Putamen (tissue), 1 donor: ENCODE measurements at regions not wholly inside any gene's neighbourhood (a gene's known extent, or its start where the extent isn't known, plus 50 kb on each side); places are given as distances from the start of the nearest gene placed in this dataset.
"Not testable (repeated sequence)": the region's sequence is repeated elsewhere in the genome, so short reads cannot be mapped to it uniquely, and the experiment has no call there.

ENCODE experiments used
- DNase-seq: peaks from one replicate; pipeline ENCODE4 v3.0.0-alpha.2; 2016; ENCODE audit warnings: low spot score

DNA sequence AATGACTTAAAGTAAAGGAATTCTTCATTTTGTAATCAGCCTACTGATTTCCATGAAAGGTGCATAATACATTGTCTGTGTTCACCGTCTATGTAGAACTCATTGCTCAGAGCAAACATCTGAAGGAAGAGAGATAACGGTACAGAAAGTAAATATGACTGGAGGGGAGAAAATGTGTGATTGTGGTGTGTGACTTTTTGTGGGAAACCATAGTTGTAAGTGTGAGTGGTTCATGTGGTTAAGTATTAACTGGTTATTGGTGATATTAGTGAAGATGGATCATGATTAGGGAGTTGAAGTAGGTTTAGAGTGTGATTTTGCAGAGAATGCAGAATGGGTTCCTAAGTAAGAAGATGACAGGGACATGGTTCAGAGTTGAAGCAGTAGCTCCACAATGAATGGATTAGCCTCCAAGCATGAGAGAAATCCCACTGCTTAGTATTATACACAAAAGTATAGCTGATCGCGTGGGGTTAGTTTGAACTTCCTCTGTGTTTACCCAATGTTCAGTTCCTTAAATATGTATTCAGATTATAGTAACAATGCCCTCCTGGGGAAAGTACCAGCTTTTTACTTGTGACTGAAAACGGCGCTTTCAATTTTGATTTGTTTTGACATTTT, 368.9 kb downstream of the UTRN start:
- DNase-seq: no peak

DNA sequence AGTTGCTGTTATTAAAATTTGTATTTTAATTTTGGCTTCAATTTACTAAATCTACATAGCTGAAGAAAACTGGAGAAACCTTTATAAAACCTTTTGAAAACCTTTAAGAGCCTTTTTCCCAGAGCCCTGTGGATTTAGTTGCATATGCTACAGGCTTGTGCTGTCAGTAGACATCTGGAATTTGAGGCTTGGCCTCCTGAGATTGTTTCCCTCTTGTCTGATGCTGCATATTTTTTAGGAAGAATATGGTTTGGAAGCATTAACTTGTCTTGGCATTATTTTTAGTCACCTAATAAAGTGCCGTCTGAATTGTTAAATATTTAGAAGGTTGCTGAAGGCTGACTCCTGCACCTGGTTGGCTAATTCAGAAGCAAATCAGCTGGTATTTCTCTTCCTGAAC, 369.4 kb downstream of the UTRN start:
- DNase-seq: no peak

DNA sequence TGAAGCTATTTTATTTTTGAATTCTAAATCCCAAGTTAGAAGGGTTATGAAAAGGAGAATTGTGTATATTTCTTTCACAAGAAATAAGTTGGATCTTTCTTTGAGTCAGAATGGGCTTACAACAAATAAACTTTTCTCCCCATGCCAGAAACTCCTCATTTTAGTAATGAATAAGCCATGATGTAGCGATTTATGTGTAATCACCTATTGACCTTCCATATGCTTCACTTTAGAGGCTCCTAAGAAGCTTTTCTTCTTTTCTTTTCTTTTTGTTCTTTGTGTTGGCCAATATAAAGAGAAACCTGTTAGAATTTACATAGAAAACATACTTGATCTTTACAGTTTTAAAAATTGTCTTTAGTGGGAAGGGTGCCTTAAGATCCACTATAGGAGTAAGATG, 370.2 kb downstream of the UTRN start:
- DNase-seq: no peak

DNA sequence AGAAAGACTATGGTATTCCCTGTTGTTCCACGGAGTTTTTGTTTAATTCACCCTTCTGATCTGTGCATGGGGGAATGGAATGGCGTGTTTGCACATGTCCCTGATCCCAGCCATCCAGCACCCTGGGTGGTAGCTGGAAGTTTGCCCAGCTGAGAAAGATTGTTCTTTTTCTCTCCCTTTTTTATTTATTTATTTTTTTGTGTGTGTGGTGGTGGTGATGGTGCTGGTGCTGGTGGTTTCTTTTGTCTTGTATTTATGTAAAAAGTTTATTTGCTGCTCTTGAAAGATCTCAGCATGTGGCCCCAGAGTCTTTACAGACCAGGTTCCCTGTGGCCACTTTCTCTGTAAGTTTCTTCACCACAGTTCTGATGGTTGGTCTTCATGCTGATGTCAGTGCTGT, 372.6 kb downstream of the UTRN start:
- no peak for DNase-seq

DNA sequence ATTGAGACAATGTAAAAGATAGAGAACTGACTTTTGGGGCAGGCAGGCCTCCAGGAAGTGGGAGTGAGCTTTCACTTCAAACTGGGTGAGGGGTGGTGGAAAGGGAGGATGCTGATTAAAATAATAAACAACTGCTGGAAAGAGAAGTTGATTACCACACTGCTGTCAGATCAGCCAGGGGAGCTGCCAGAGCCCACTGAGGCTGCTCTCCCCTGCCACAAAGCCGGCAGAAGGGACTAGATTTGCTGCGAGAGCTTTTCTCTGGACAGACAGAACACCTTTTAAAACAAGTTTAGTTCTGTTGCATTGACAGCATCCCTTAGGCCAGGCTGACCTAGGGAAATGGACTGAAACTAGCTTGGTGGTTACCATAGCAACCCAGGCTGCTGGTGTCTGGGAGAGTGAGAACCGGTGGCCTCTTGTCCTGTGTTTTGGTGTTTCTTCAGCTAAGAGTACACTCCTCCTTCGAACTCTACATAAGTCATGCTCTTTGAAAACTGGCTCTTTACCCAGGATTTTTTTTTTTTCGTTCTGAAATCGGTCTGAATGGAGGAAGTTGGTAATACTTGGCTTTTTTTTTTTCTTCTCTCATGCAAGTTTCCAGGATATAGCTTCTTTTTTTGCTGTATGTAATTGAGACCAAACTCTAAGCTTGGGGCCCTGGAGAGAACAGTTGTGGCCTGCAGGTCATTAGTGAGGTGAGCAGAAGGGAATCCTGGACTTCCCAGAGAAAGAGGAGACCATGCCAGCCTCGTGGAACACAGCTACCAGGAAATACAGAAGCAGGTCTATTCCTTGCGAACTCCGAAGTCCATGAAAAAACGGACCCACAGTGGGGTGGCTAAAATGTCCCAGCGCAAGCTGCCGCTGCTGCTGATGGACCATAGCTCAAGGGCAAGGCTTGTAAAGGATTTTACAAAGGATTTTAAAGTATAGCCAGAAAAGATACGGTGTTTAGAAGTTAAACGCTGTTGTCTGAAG, 374.4 kb downstream of the UTRN start:
- no peak for DNase-seq

DNA sequence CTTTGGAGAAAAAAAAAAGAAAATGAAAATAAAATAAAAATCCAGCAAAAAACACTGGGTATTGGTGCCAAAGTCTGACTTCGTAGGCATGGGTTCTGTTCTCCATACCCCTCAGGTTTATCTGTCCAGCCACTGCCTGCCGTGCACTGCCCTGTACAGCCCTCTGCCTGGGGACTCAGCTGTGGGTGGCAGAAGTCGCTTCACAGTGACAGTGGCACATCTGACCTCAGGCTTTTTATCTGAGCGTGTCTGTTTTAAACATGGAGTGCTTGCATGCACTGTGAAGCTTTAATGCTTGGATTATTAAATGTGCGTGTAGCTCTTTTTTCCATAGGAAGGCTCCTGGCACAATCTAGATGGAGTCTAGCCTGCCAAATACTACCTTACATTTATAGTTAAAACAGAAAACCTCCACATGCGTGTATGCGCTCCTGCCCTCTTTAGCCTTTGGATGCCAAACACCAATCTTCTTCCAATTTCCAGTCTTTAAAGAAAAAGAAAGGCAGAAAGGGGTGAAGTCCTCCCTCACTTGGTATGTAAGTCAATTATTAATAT, 375.5 kb downstream of the UTRN start:
- DNase-seq: no peak

DNA sequence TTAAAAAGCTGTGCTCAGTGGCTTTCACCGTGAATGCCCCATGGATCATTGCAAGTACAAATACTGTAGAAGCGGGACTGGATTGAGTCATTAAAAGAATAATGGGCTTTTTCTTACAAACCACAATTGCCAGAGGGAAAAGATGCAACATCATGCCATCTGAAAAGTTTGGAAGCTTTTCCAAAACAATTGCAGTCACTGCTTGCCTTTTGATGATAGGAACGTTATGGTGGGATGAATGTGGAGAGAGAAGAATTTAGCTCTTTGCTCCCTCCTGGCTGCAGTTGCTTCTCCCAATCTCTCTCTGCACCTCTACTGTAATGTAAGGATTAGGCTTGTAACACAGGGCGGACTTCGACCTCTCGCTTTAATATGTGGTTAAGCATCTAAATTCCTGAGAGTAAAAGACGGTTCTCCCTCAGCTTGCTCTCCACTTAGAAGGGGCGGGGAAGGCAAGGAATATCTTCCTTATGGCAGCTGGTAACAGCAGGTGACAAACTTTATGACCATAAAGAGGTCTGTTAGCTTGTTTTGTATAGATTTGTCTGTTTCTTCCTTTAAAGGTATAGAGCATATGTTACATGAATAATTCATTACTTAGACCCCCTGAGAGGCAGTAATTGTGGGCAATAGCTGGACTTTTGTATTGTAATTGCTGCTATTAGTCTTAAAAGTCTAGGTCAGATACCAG, 376.1 kb downstream of the UTRN start:
- DNase-seq: no peak

DNA sequence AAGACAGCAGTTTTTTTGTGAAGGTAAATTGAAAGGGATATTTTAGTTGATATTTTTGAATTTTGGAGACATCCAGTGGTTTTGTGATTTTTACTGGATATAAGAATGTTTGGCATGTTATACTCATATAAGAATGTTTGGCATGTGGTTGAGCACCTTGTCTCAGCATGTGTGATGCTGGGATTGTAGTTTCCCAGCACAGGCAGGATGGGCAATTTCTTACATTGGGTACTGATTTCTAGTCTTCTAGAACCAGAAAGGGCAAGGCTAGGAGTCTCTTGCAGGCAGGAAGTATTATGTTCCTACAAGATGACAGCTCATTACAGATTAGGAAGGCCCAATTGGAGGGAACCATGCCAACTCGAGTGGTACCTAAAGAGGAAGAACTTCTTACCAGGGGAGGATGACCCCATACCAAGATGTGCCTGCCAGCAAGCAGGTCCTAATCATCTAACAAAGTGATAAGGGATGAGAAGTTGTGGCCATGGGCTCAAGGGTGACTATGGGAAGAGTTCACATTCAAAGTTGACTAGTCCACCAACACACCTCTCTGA, 377.8 kb downstream of the UTRN start:
- DNase-seq: no peak

DNA sequence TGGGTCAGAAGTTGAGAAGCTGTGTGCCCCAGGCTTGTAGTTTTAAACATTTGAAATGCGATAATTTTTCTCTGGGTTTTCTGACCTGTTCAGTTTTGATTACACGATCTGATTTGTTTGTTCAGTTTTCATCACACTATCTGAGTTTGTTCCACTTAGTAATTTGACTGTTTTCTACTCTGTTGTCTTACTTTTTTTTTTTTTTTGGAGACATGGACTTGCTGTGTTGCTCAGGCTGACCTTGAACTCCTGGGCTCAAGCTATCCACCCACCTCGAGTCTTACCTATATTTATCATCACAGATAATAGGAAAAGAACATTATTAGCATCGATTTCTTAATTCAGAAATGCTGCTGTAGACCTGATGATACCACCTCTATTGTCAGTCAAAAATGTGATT, 379.1 kb downstream of the UTRN start:
- no peak for DNase-seq

DNA sequence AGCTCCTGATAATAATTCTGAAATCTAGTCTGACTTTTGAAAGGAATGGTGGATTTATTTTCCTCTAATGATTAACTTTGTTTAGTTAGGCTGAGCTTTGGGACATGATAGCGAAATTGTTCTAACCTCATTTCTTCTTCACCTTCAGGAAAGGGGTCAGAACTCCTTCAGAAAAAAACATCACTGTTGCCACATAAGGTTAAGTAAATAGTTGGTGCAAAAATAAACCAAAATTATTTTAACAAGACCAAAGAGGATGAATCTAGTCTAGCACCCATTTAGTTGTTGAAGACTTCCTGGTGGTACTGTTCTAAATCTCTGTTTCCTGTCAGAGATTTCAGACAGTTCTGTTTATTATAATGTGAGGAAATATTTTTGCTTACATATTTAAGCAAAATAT, 379.8 kb downstream of the UTRN start:
- no peak for DNase-seq

DNA sequence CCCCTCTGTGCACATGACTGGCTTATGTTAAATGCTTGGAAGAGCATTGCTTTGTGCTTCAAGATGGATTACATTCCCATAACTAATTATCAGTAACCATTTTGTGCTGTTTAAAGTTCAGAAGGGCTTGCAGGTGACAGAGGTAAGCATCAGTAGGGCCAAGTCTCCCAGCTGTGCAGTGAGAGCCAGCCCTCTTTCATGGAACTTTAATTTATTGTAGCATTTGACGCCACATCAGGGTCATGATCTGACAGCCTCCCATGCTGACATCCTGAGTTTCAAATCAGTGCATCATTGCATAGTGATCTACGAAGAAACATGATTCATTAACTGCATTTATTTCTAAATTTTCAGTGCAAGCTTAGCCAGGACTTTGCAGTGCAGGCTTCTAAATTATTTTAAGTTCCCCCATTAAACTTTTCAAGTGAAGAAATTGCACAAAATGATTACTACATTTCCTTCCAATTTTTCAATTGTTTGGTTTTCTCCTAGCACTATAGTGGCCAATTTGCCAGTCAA, 380.9 kb downstream of the UTRN start:
- no peak for DNase-seq

DNA sequence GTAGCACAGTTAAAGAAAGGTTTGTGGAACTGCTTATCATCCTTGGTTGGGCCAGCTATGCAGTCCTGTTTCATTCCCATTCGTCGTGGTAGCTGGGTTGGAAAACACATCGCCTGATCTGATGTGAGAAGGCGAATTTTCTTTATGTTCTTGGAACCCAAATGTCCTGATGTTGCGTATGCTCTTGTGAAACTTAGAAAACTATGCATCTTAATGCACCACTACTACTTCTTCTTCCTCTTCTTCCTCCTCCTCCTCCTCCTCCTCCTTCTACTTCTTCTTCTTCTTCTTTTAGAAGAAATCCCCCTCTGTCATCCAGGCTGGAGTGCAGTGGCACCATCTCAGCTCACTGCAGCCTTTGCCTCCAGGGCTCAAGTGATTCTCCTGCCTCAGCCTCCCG, 381.6 kb downstream of the UTRN start:
- no peak for DNase-seq

DNA sequence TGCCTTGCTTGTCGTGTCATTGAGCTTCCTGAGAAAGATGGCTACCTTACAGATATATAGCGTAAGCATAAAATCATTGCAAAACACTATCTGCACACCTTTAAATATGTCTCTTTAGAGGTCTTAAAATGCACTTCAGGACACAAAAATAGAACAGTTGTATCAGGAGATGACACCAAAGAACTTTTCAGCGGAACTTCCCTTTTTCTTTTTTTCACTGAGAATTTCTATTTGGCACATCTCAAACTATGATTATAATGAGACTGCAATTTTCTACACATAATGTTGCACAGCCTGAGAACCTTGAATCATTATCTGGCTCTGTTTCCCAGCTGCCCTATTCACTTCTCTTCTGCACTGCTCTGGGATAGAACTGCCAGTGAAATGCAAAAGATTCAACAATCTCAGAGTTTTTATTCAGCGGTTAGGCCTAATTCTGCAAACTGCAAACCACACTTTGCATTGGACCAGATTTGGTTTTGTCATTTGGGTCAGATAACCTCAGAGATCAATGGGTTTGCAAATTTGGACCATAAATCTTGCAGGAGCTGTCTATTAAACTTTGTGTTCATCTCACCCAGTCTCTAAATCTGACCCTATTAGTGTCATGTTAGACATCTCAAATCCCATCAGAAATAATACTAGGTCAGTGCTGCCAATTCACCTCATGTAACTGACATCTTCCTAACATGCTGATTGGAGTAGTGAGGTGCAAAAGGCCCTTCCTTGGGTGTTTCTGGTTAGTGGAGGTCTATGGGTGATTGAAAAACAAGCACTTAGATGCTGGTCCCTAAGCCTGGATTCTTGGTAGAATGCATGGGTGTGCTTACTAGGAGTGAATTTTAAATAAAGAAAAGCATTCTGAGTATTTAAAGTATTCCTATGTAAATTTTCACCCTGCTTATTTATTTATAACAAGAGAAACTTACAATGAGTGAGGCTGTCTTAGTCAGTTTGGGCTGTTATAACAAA, 382.7 kb downstream of the UTRN start:
- no peak for DNase-seq

DNA sequence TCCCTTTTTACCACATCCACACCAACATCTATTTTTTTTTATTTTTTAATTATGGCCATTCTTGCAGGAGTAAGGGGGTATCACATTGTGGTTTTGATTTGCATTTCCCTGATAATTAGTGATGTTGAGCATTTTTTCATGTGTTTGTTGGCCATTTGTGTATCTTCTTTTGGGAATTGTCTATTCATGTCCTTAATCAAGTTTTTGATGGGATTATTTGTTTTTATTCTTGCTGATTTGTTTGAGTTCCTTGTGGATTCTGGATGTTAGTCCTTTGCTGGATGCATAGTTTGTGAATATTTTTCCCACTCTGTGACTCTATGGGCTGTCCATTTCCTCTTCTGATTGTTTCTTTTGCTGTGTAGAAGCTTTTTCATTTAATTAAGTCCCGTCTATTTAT, 385.1 kb downstream of the UTRN start:
- not testable (repeated sequence) for DNase-seq

DNA sequence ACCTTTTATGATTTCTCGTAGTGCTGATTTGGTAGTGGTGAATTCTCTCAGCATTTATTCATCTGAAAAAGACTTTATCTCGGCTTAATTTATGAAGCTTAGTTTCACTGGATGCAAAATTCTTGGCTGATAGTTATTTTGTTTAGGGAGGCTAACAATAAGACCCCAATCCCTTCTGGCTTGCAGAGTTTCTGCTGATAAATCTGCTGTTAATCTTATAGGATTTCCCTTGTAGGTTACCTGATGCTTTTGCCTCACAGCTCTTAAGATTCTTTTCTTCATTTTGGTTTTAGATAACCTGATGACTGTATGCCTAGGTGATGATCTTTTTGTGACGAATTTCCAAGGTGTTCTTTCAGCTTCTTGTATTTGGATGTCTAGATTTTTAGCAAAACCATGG, 388.7 kb downstream of the UTRN start:
- DNase-seq: no peak

DNA sequence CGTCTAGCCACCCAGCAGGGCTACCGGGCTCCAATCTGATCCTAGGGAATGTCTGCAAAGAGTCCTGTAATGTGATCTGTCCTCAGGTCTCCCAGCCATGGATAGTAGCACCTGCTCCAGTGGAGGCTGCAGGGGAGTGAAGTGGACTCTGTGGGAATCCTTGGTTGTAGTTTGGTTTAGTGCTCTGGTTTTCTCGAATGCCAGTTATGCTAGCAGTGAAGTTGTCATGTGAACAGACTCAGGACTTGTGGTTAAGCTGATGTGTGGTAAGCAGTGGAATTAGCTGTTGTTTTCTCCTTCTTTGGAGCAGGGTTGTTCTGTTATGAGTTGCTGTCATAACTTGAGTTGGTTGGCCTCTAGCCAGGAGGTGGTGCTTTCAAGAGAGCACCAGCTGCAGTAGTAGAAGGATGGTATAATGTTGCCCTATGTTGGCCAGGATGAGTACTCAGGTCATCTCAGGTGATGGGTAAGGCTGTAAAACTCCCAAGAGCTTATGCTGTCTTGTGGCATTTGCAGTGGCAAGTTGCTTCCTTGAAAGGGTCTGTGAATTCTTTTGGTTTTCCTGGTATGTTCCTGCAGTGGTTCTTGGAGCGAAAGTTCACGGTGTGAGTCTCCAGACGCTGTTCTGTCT, 390.2 kb downstream of the UTRN start:
- no peak for DNase-seq

DNA sequence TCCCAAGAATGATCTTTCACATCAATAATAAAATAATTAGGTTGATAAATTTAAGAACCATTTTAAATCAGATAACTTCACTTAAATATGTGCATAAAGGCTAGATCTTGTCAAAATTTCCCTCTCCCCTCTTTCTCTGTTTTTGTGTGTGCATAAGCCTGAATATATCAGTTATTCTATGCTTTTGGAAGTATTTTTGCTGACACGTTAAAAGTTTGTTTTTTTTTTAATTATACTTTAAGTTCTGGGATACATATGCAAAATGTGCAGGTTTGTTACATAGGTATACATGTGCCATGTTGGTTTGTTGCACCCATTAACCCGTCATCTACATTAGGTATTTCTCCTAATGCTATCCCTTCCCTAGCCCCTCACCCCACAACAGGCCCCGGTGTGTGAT, 391.2 kb downstream of the UTRN start:
- not testable (repeated sequence) for DNase-seq

DNA sequence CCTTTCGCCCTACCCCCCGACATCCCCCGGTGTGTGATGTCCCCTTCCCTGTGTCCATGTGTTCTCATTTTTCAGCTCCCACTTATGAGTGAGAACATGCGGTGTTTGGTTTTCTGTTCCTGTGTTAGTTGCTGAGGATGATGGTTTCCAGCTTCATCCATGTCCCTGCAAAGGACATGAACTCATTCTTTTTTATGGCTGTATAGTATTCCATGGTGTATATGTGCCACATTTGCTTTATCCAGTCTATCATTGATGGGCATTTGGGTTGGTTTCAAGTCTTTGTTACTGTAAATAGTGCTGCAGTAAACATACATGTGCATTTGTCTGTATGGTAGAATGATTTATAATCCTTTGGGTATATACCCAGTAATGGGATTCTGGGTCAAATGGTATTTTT, 392.1 kb downstream of the UTRN start:
- not testable (repeated sequence) for DNase-seq

DNA sequence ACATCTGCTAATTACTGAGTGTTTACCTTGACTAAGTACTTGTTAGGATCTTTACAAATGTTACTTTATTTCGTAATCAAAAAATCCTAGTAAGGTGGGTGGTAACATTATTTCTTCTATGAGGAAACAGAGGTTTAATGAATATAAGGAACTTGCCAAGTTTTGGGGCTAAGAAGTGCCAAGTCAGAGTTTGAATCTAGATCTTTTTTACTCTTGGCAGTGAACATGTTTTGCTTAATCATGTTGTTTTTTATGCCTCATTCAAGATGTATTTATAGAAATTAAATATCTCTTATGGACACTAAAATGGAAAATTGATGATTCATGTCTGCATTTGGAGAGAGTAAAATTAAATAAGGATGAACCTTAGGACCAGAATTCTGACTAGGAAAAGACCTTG, 393.7 kb downstream of the UTRN start:
- no peak for DNase-seq

DNA sequence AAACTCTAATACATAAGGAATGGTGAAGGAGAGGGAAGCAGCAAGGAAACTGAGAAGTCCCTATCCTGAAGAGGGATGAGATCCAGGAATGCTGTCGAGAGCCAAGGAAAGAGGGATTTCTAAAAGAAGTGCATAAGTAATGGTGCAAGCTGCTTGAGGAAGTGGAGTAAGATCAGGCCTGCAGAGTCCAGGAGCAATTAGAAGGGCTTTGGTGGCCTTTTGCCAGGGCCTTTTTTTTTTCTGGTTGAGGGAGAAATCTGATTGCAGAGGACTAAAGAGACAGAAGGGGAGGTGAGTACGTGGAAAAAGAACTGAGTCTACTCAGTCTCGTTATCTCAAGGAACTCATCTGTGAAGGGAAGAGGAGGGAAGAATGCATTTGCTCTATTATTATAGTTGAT, 396.2 kb downstream of the UTRN start:
- DNase-seq: no peak
